HCT116 (cell line): ENCODE measurements at regions not wholly inside any gene's neighbourhood (a gene's known extent, or its start where the extent isn't known, plus 50 kb on each side); places are given as distances from the start of the nearest gene placed in this dataset.

Experiments
- ATAC-seq: fragments of 200-7000 bp; cut with Tn5 transposase; 2 replicates; pipeline ENCODE4 v1.9.1; 2020; ENCODE audit warnings: mild to moderate bottlenecking, moderate library complexity
- BruUV-seq: library from RNA; stranded (reverse); fragments of 400-500 nt; replicated peaks from 2 replicates; lab custom pipeline; 2021; lab: Mats Ljungman, UMichigan
- CTCF ChIA-PET: fragments of 300-600 bp; sonication (Branson Sonifier 250); formaldehyde crosslinking; loops from one replicate; lab custom pipeline; 2021; ENCODE audit warnings: antibody characterized with exemption; lab: Charles Lee
- POLR2A ChIA-PET: fragments of 300-600, 350-600 bp; sonication (Branson Sonifier 250); formaldehyde crosslinking; loops from one replicate; lab custom pipeline; 2021; ENCODE audit warnings: antibody characterized with exemption; lab: Charles Lee
- RAD21 ChIA-PET, 2 experiments: fragments of 300-600 bp; sonication (Branson Sonifier 250); formaldehyde crosslinking; loops; one replicate each; lab custom pipeline; 2023; ENCODE audit warnings: low total read pairs in 2 of 2; ENCODE audit not compliant: uncharacterized antibody in 2 of 2, unreplicated experiment in 2 of 2, low non-redundant PET in 1 of 2; lab: Charles Lee
- DNase-seq: peaks from one replicate; pipeline ENCODE4 v3.0.0-alpha.2; 2010; ENCODE audit warnings: low read depth, low spot score
- H2AFZ ChIP-seq: fragments of 200-600 bp; shearing (Covaris generic), sonication (generic); 2 replicates; pipeline ENCODE4 v1.6.1; 2017; ENCODE audit warnings: low read depth, mixed run types, mixed read lengths, antibody characterized with exemption, low read length; ENCODE audit not compliant: poor library complexity, severe bottlenecking
- H3K27ac ChIP-seq: 2 replicates; pipeline ENCODE4 v1.5.1; 2012; ENCODE audit warnings: low read depth, low read length
- H3K27me3 ChIP-seq: fragments of 200-600 bp; sonication (generic); 2 replicates; pipeline ENCODE4 v1.6.1; 2016; ENCODE audit warnings: mixed run types, low read length, mixed read lengths; ENCODE audit not compliant: insufficient read depth
- H3K36me3 ChIP-seq, 2 experiments: fragments of 200-500 bp in 1 of 2; fragments of 200-600 bp in 1 of 2; sonication (Bioruptor generic) in 1 of 2; sonication (generic) in 1 of 2; 2 replicates each; pipeline versions ENCODE4 v1.5.1 to v1.6.1; 2014 to 2016; ENCODE audit warnings: low read length in 2 of 2, inconsistent platforms in 1 of 2, mixed read lengths in 1 of 2, mixed run types in 1 of 2; ENCODE audit not compliant: insufficient read depth in 2 of 2, control insufficient read depth in 1 of 2
- H3K4me1 ChIP-seq, 2 experiments: fragments of 200-600 bp in 1 of 2; sonication (generic) in 1 of 2; 2 replicates each; pipeline versions ENCODE4 v1.5.1 to v1.6.1; 2012 to 2017; ENCODE audit warnings: low read length in 2 of 2, inconsistent platforms in 1 of 2, mild to moderate bottlenecking in 1 of 2, mixed read lengths in 1 of 2, mixed run types in 1 of 2, moderate library complexity in 1 of 2; ENCODE audit not compliant: insufficient read depth in 2 of 2, control insufficient read depth in 1 of 2
- H3K4me2 ChIP-seq: fragments of 200-600 bp; sonication (generic); 2 replicates; pipeline ENCODE4 v1.6.1; 2017; ENCODE audit warnings: mixed run types, low read length, mixed read lengths
- H3K4me3 ChIP-seq, 2 experiments: fragments of 200-600 bp in 1 of 2; sonication (generic) in 1 of 2; replicated peaks in 1 of 2; 2 replicates each; pipeline ENCODE4 v1.5.1; 2011 to 2016; ENCODE audit warnings: low read length in 2 of 2, control low read depth in 1 of 2, low read depth in 1 of 2, mild to moderate bottlenecking in 1 of 2, mixed read lengths in 1 of 2, mixed run types in 1 of 2
- H3K79me2 ChIP-seq: fragments of 200-600 bp; sonication (generic); 2 replicates; pipeline ENCODE4 v1.6.1; 2017; ENCODE audit warnings: mild to moderate bottlenecking, mixed run types, low read length, moderate library complexity, mixed read lengths; ENCODE audit not compliant: insufficient read depth
- H3K9ac ChIP-seq: fragments of 200-600 bp; sonication (generic); 2 replicates; pipeline ENCODE4 v1.6.1; 2016; ENCODE audit warnings: low read length, mixed read lengths
- H3K9me2 ChIP-seq: fragments of 200-600 bp; sonication (generic), shearing (Covaris generic); 2 replicates; pipeline ENCODE4 v1.6.1; 2017; ENCODE audit warnings: mixed run types, mild to moderate bottlenecking, moderate library complexity; ENCODE audit not compliant: insufficient read depth
- H3K9me3 ChIP-seq, 2 experiments: fragments of 200-500 bp in 1 of 2; fragments of 200-600 bp in 1 of 2; sonication (Bioruptor generic) in 1 of 2; sonication (generic) in 1 of 2; 2 replicates each; pipeline ENCODE4 v1.6.1; 2014 to 2017; ENCODE audit warnings: low read length in 2 of 2, mixed read lengths in 2 of 2, inconsistent platforms in 1 of 2, low read depth in 1 of 2, mild to moderate bottlenecking in 1 of 2, mixed run types in 1 of 2, moderate library complexity in 1 of 2; ENCODE audit not compliant: control insufficient read depth in 1 of 2, insufficient read depth in 1 of 2
- H4K20me1 ChIP-seq: fragments of 200-600 bp; sonication (generic), shearing (Covaris generic); 2 replicates; pipeline ENCODE4 v1.6.1; 2017; ENCODE audit warnings: mixed run types, mild to moderate bottlenecking, moderate library complexity; ENCODE audit not compliant: insufficient read depth
- CBX3 ChIP-seq: IDR thresholded peaks from 2 replicates; pipeline ENCODE4 v1.6.1; 2012; ENCODE audit warnings: low read depth
- EGR1 ChIP-seq: IDR thresholded peaks from 2 replicates; pipeline ENCODE4 v1.6.1; 2012; ENCODE audit warnings: low read depth
- ELF1 ChIP-seq: IDR thresholded peaks from 2 replicates; pipeline ENCODE4 v1.6.1; 2012; ENCODE audit warnings: low read depth, borderline replicate concordance
- EZH2 ChIP-seq: fragments of 200-600 bp; sonication (generic); IDR thresholded peaks from 2 replicates; pipeline ENCODE4 v1.6.1; 2017; ENCODE audit warnings: antibody characterized with exemption, mixed run types
- EZH2phosphoT487 ChIP-seq: fragments of 200-600 bp; IDR thresholded peaks from 2 replicates; pipeline ENCODE4 v1.6.1; 2018; ENCODE audit warnings: antibody characterized with exemption, borderline replicate concordance
- FOSL1 ChIP-seq: IDR thresholded peaks from 2 replicates; pipeline ENCODE4 v1.6.1; 2012; ENCODE audit warnings: low read depth
- JUND ChIP-seq: IDR thresholded peaks from 2 replicates; pipeline ENCODE4 v1.6.1; 2012
- POLR2A ChIP-seq: IDR thresholded peaks from 2 replicates; pipeline ENCODE4 v1.7.0; 2011; ENCODE audit warnings: borderline replicate concordance; ENCODE audit not compliant: insufficient read depth, insufficient read length; ENCODE audit errors: extremely low read depth
- POLR2AphosphoS5 ChIP-seq: IDR thresholded peaks from 2 replicates; pipeline ENCODE4 v1.6.1; 2011; ENCODE audit warnings: mild to moderate bottlenecking, low read depth, low read length, moderate library complexity
- SIN3A ChIP-seq: IDR thresholded peaks from 2 replicates; pipeline ENCODE4 v1.6.1; 2012; ENCODE audit warnings: low read depth
- SP1 ChIP-seq: IDR thresholded peaks from 2 replicates; pipeline ENCODE4 v1.6.1; 2012; ENCODE audit warnings: low read depth
- SRF ChIP-seq: IDR thresholded peaks from 2 replicates; pipeline ENCODE4 v1.6.1; 2012; ENCODE audit warnings: low read depth
- TCF7L2 ChIP-seq: IDR thresholded peaks from 2 replicates; pipeline ENCODE4 v1.7.0; 2011; ENCODE audit warnings: borderline replicate concordance, inconsistent platforms; ENCODE audit not compliant: insufficient read depth, insufficient read length; ENCODE audit errors: extremely low read depth
- ZFX ChIP-seq: fragments of 450-650 bp; IDR thresholded peaks from 2 replicates; pipeline ENCODE4 v1.6.1; 2017
- ZNF274 ChIP-seq: fragments of 200-500 bp; sonication (Bioruptor generic); IDR thresholded peaks from 2 replicates; pipeline ENCODE4 v1.6.1; 2014; ENCODE audit warnings: mild to moderate bottlenecking, low read depth, low read length, inconsistent platforms
- intact Hi-C: fragments of 100-400 bp; cut with micrococcal nuclease; formaldehyde crosslinking; loops from 2 replicates; pipeline ENCODE4 v1.10.0; 2022
- TF ChIP-seq, protein P1 (sequence below): IDR thresholded peaks from 2 replicates; pipeline ENCODE4 v1.6.1; 2012; ENCODE audit warnings: low read depth
- TF ChIP-seq, protein P2 (sequence below): IDR thresholded peaks from 2 replicates; pipeline ENCODE4 v1.6.1; 2012
- TF ChIP-seq, protein P3 (sequence below): IDR thresholded peaks from 2 replicates; pipeline ENCODE4 v1.6.1; 2011; ENCODE audit warnings: mild to moderate bottlenecking, low read length, moderate library complexity; ENCODE audit not compliant: insufficient replicate concordance; ENCODE audit errors: extremely low read depth

DNA sequence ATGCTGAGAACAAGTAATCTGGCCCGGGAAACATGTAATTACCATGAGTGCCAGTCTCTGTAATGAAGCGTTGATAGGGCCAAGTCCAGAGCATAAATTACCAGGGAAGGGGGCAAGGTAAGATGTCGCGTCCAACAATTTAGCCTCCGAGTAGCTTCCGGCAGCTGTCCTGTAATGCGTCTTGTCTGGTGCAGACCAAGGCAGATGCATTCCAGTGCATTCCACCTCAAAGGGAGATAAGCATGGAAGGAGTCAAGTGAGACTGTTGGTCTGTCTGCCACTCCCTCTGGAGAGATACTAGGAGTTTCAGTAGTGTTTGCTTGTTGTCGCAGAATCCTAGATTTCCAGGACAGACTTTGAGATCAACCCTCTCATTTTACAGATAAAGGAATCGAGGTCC is 218.3 kb downstream of the AACS start (continued):
- TF ChIP-seq, protein P1, sequence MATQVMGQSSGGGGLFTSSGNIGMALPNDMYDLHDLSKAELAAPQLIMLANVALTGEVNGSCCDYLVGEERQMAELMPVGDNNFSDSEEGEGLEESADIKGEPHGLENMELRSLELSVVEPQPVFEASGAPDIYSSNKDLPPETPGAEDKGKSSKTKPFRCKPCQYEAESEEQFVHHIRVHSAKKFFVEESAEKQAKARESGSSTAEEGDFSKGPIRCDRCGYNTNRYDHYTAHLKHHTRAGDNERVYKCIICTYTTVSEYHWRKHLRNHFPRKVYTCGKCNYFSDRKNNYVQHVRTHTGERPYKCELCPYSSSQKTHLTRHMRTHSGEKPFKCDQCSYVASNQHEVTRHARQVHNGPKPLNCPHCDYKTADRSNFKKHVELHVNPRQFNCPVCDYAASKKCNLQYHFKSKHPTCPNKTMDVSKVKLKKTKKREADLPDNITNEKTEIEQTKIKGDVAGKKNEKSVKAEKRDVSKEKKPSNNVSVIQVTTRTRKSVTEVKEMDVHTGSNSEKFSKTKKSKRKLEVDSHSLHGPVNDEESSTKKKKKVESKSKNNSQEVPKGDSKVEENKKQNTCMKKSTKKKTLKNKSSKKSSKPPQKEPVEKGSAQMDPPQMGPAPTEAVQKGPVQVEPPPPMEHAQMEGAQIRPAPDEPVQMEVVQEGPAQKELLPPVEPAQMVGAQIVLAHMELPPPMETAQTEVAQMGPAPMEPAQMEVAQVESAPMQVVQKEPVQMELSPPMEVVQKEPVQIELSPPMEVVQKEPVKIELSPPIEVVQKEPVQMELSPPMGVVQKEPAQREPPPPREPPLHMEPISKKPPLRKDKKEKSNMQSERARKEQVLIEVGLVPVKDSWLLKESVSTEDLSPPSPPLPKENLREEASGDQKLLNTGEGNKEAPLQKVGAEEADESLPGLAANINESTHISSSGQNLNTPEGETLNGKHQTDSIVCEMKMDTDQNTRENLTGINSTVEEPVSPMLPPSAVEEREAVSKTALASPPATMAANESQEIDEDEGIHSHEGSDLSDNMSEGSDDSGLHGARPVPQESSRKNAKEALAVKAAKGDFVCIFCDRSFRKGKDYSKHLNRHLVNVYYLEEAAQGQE = no peak
- TF ChIP-seq EZH2 (no peak), TCF7L2 (no peak), SP1 (no peak), EZH2phosphoT487 (no peak)

DNA sequence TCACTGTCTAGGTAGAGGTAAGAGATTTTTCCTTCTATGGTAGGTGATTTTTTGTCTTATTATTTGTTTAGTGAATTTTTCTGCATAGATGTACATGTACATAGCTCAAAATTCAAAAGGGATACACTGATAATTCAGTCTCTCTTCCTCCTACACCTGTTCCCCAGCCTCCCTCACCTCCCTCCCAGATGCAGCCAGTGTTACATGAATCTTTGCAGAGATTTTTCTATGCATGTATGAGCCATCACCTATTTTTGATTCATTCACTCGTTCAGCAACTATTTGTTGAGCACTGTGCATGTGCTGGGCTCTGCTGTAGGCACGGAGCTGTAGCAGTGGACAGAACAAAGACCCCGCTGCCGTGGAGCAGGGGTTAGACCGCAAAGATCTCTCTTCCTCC is 218.9 kb downstream of the AACS start:
- H3K27me3 ChIP-seq = 0 out of 2 replicates have a peak, but pooled peaks cover 8% of the 10 kb centered on the region
- H3K9me2 ChIP-seq = no peaks in the 10 kb centered on the region
- intact Hi-C loops = no loop called here
- H2AFZ ChIP-seq = no peak overlapping the region
- DNase-seq (no peak), ATAC-seq (no peak)
- no peaks in the 10 kb centered on the region for H3K79me2 ChIP-seq
- no TSS peak for BruUV-seq
- no peak overlapping the region for H3K27ac ChIP-seq
- H3K36me3 ChIP-seq = no peaks in the 10 kb centered on the region
- H3K4me1 ChIP-seq = no peaks in the 10 kb centered on the region
- no peaks in the 10 kb centered on the region for H3K9me3 ChIP-seq
- H3K9ac ChIP-seq = no peak overlapping the region
- no peak overlapping the region for H3K4me3 ChIP-seq
- no peak for TF ChIP-seq SRF
- TF ChIP-seq SIN3A = no peak
- TF ChIP-seq CBX3 = no peak
- TF ChIP-seq EZH2 = no peak
- no peak for TF ChIP-seq ZNF274
- TF ChIP-seq JUND = no peak
- TF ChIP-seq, protein P2, sequence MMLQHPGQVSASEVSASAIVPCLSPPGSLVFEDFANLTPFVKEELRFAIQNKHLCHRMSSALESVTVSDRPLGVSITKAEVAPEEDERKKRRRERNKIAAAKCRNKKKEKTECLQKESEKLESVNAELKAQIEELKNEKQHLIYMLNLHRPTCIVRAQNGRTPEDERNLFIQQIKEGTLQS = no peak
- no peak for TF ChIP-seq FOSL1
- TF ChIP-seq POLR2AphosphoS5 = no peak
- no peak for TF ChIP-seq ZFX
- no peak for TF ChIP-seq EGR1
- no peak for TF ChIP-seq POLR2A
- TF ChIP-seq SP1 = no peak
- TF ChIP-seq, protein P3, sequence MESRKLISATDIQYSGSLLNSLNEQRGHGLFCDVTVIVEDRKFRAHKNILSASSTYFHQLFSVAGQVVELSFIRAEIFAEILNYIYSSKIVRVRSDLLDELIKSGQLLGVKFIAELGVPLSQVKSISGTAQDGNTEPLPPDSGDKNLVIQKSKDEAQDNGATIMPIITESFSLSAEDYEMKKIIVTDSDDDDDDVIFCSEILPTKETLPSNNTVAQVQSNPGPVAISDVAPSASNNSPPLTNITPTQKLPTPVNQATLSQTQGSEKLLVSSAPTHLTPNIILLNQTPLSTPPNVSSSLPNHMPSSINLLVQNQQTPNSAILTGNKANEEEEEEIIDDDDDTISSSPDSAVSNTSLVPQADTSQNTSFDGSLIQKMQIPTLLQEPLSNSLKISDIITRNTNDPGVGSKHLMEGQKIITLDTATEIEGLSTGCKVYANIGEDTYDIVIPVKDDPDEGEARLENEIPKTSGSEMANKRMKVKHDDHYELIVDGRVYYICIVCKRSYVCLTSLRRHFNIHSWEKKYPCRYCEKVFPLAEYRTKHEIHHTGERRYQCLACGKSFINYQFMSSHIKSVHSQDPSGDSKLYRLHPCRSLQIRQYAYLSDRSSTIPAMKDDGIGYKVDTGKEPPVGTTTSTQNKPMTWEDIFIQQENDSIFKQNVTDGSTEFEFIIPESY = no peak
- TF ChIP-seq TCF7L2 = no peak
- TF ChIP-seq EZH2phosphoT487 = no peak
- no peak for TF ChIP-seq ELF1
- CTCF ChIA-PET = no interaction called here
- no peak overlapping the region for H3K4me2 ChIP-seq
- POLR2A ChIA-PET = no interaction called here
- H4K20me1 ChIP-seq = no peaks in the 10 kb centered on the region
- RAD21 ChIA-PET = no interaction called here
